IMR-90 (cell line): ENCODE measurements at regions not wholly inside any gene's neighbourhood (a gene's known extent, or its start where the extent isn't known, plus 50 kb on each side); places are given as distances from the start of the nearest gene placed in this dataset.

Experiments
- ATAC-seq: fragments of 200-7000 bp; cut with Tn5 transposase; 2 replicates; pipeline ENCODE4 v1.9.1; 2020; ENCODE audit warnings: low read depth, mild to moderate bottlenecking, moderate library complexity
- BruUV-seq: library from RNA; stranded (reverse); fragments of 400-500 nt; replicated peaks from 2 replicates; lab custom pipeline; 2021; lab: Mats Ljungman, UMichigan
- CTCF ChIA-PET: fragments of 300-600 bp; formaldehyde crosslinking; extraction: SDS; loops from one replicate; lab custom pipeline; 2021; ENCODE audit warnings: antibody characterized with exemption; lab: Yijun Ruan, JAX
- POLR2A ChIA-PET: fragments of 300-600 bp; sonication (Branson Sonifier 250); formaldehyde crosslinking; loops from one replicate; lab custom pipeline; 2022; ENCODE audit warnings: antibody characterized with exemption; ENCODE audit not compliant: unreplicated experiment; lab: Charles Lee
- DNase-seq: peaks from one replicate; pipeline ENCODE4 v3.0.0; 2013
- H2AFZ ChIP-seq: replicated peaks from 2 replicates; pipeline ENCODE3; 2013; ENCODE audit warnings: low read length, mild to moderate bottlenecking; ENCODE audit not compliant: poor library complexity
- H2AK5ac ChIP-seq: 2 replicates; pipeline ENCODE4 v1.6.1; 2013; ENCODE audit warnings: low read depth, low read length, inconsistent platforms
- H2AK9ac ChIP-seq: replicated peaks from 2 replicates; pipeline ENCODE3; 2013; ENCODE audit warnings: mild to moderate bottlenecking, low read depth, low read length, moderate library complexity; ENCODE audit not compliant: poor library complexity
- H2BK120ac ChIP-seq: 2 replicates; pipeline ENCODE4 v1.6.1; 2013; ENCODE audit warnings: low read depth, low read length, inconsistent platforms
- H2BK15ac ChIP-seq: 3 replicates; pipeline ENCODE4 v1.6.1; 2013; ENCODE audit warnings: low read depth, low read length, inconsistent platforms
- H2BK20ac ChIP-seq: 2 replicates; pipeline ENCODE4 v1.6.1; 2013; ENCODE audit warnings: low read depth, mild to moderate bottlenecking, inconsistent platforms, low read length, moderate library complexity
- H2BK5ac ChIP-seq: 2 replicates; pipeline ENCODE4 v1.6.1; 2013; ENCODE audit warnings: mild to moderate bottlenecking, low read depth, low read length, inconsistent platforms; ENCODE audit not compliant: poor library complexity, severe bottlenecking
- H3K14ac ChIP-seq: replicated peaks from 2 replicates; pipeline ENCODE4 v1.6.1; 2013; ENCODE audit warnings: low read depth, low read length, inconsistent platforms
- H3K18ac ChIP-seq: 2 replicates; pipeline ENCODE4 v1.6.1; 2013; ENCODE audit warnings: low read depth, low read length, control low read depth
- H3K23ac ChIP-seq: 2 replicates; pipeline ENCODE4 v1.6.1; 2013; ENCODE audit warnings: low read depth, low read length, inconsistent platforms
- H3K27ac ChIP-seq: 2 replicates; pipeline ENCODE4 v1.5.1; 2013; ENCODE audit warnings: mild to moderate bottlenecking, control low read depth, low read length; ENCODE audit not compliant: insufficient read depth
- H3K27me3 ChIP-seq: 2 replicates; pipeline ENCODE4 v1.6.1; 2013; ENCODE audit warnings: low read length; ENCODE audit not compliant: control insufficient read depth, insufficient read depth
- H3K36me3 ChIP-seq: 2 replicates; pipeline ENCODE4 v1.6.1; 2013; ENCODE audit warnings: low read length, mixed read lengths; ENCODE audit not compliant: control insufficient read depth, insufficient read depth
- H3K4ac ChIP-seq: 2 replicates; pipeline ENCODE4 v1.6.1; 2013; ENCODE audit warnings: low read depth, low read length, inconsistent platforms
- H3K4me1 ChIP-seq: 2 replicates; pipeline ENCODE4 v1.6.1; 2013; ENCODE audit warnings: low read length, mixed read lengths; ENCODE audit not compliant: control insufficient read depth, insufficient read depth
- H3K4me2 ChIP-seq: 2 replicates; pipeline ENCODE4 v1.6.1; 2013; ENCODE audit warnings: low read depth, mild to moderate bottlenecking, control low read depth, low read length, moderate library complexity
- H3K4me3 ChIP-seq: 2 replicates; pipeline ENCODE4 v1.5.1; 2013; ENCODE audit warnings: low read depth, mild to moderate bottlenecking, control low read depth, low read length, moderate library complexity; ENCODE audit not compliant: insufficient read depth
- H3K56ac ChIP-seq: 2 replicates; pipeline ENCODE4 v1.6.1; 2013; ENCODE audit warnings: low read length, inconsistent platforms; ENCODE audit not compliant: insufficient read depth; ENCODE audit errors: extremely low read depth
- H3K79me1 ChIP-seq, 2 experiments: 2 replicates each; pipeline ENCODE4 v1.6.1; 2013; ENCODE audit warnings: low read length in 2 of 2, inconsistent platforms in 1 of 2, low read depth in 1 of 2
- H3K9ac ChIP-seq: 2 replicates; pipeline ENCODE4 v1.6.1; 2013; ENCODE audit warnings: low read depth, low read length, control low read depth
- H3K9me1 ChIP-seq: 2 replicates; pipeline ENCODE4 v1.6.1; 2013; ENCODE audit warnings: low read length, inconsistent platforms; ENCODE audit not compliant: insufficient read depth
- H3K9me3 ChIP-seq: 2 replicates; pipeline ENCODE4 v1.6.1; 2013; ENCODE audit warnings: low read length; ENCODE audit not compliant: control insufficient read depth, insufficient read depth
- H4K20me1 ChIP-seq: 2 replicates; pipeline ENCODE4 v1.6.1; 2013; ENCODE audit warnings: low read length, inconsistent platforms; ENCODE audit not compliant: insufficient read depth
- H4K5ac ChIP-seq: 2 replicates; pipeline ENCODE4 v1.6.1; 2013; ENCODE audit warnings: mild to moderate bottlenecking, low read depth, low read length, control low read depth
- H4K8ac ChIP-seq, 2 experiments: 2 replicates each; pipeline ENCODE4 v1.6.1; 2013; ENCODE audit warnings: low read depth in 2 of 2, low read length in 2 of 2, control low read depth in 1 of 2, inconsistent platforms in 1 of 2
- H4K91ac ChIP-seq: 2 replicates; pipeline ENCODE4 v1.6.1; 2013; ENCODE audit warnings: low read depth, low read length, inconsistent platforms; ENCODE audit not compliant: insufficient read depth
- BHLHE40 ChIP-seq: fragments of 150-350 bp; IDR thresholded peaks from 2 replicates; pipeline ENCODE4 v1.6.1; 2016; ENCODE audit warnings: mild to moderate bottlenecking, low read depth, low read length
- CEBPB ChIP-seq: IDR thresholded peaks from 2 replicates; pipeline ENCODE4 v1.6.1; 2012; ENCODE audit warnings: low read depth, low read length, improper control_type of control experiment
- CHD1 ChIP-seq: IDR thresholded peaks from 2 replicates; pipeline ENCODE4 v1.6.1; 2012; ENCODE audit warnings: low read depth, low read length, improper control_type of control experiment
- CTCF ChIP-seq: conservative IDR thresholded peaks from 2 replicates; pipeline ENCODE4 v1.5.1; 2012; ENCODE audit warnings: mild to moderate bottlenecking, low read depth, low read length, improper control_type of control experiment
- ELK1 ChIP-seq: fragments of 150-350 bp; IDR thresholded peaks from 2 replicates; pipeline ENCODE4 v1.6.1; 2016; ENCODE audit warnings: low read depth, mild to moderate bottlenecking, low read length, moderate library complexity, borderline replicate concordance
- FOS ChIP-seq: fragments of 150-350 bp; IDR thresholded peaks from 2 replicates; pipeline ENCODE4 v1.6.1; 2016; ENCODE audit warnings: low read depth, low read length
- MAFK ChIP-seq: IDR thresholded peaks from 2 replicates; pipeline ENCODE4 v1.6.1; 2012; ENCODE audit warnings: low read depth, low read length, improper control_type of control experiment
- MAZ ChIP-seq: IDR thresholded peaks from 2 replicates; pipeline ENCODE4 v1.6.1; 2012; ENCODE audit warnings: low read depth, mild to moderate bottlenecking, low read length, improper control_type of control experiment, moderate library complexity, borderline replicate concordance
- MXI1 ChIP-seq: IDR thresholded peaks from 2 replicates; pipeline ENCODE4 v1.6.1; 2012; ENCODE audit warnings: low read depth, mild to moderate bottlenecking, low read length, moderate library complexity, borderline replicate concordance
- NFE2L2 ChIP-seq: fragments of 150-350 bp; IDR thresholded peaks from 2 replicates; pipeline ENCODE4 v1.6.1; 2016; ENCODE audit warnings: low read depth, mild to moderate bottlenecking, low read length
- POLR2A ChIP-seq: IDR thresholded peaks from 2 replicates; pipeline ENCODE4 v1.6.1; 2012; ENCODE audit warnings: mild to moderate bottlenecking, low read depth, low read length
- RAD21 ChIP-seq: IDR thresholded peaks from 2 replicates; pipeline ENCODE4 v1.6.1; 2012; ENCODE audit warnings: low read length, improper control_type of control experiment
- RCOR1 ChIP-seq: IDR thresholded peaks from 2 replicates; pipeline ENCODE4 v1.6.1; 2012; ENCODE audit warnings: mild to moderate bottlenecking, low read length, improper control_type of control experiment; ENCODE audit not compliant: insufficient replicate concordance
- RFX5 ChIP-seq: IDR thresholded peaks from 2 replicates; pipeline ENCODE4 v1.8.0; 2012; ENCODE audit warnings: low read depth, mild to moderate bottlenecking, low read length, moderate library complexity
- SMC3 ChIP-seq: fragments of 150-350 bp; IDR thresholded peaks from 2 replicates; pipeline ENCODE4 v1.6.1; 2016; ENCODE audit warnings: low read depth, mild to moderate bottlenecking, antibody characterized with exemption, low read length, moderate library complexity
- USF2 ChIP-seq: fragments of 150-350 bp; IDR thresholded peaks from 2 replicates; pipeline ENCODE4 v1.6.1; 2017; ENCODE audit warnings: mild to moderate bottlenecking, antibody characterized with exemption, low read length, low read depth
- WGBS, 2 experiments: methylation state at CpG; one replicate each; pipeline versions ENCODE4 v1.1.5 to v1.1.7; 2013; ENCODE audit warnings: missing lambda C conversion rate in 2 of 2; ENCODE audit not compliant: insufficient read length in 1 of 2; ENCODE audit errors: extremely low coverage in 2 of 2; 5-methylcytosine and 5-hydroxymethylcytosine counted together
- dilution Hi-C: fragments of 300-500 bp; cut with HindIII; formaldehyde crosslinking; loops from one replicate; pipeline ENCODE4 v1.14.3; 2018; ENCODE audit warnings: low sequenced_read_pairs; ENCODE audit not compliant: unreplicated experiment
- in situ Hi-C: fragments of 300-500 bp; cut with MboI; formaldehyde crosslinking; loops from 3 replicates; pipeline ENCODE4 v1.14.3; 2019; ENCODE audit warnings: low sequenced_read_pairs, inconsistent platforms, mixed read lengths
- intact Hi-C: fragments of 100-400 bp; cut with micrococcal nuclease; formaldehyde crosslinking; loops from 2 replicates; pipeline ENCODE4 v1.10.0; 2022

GRCh38 chr1:79652426-79652825 lies 645.9 kb upstream of the ADGRL4 start:
- Histone ChIP-seq H2AK9ac (no peak overlapping the region), H4K5ac (no peak overlapping the region), H4K8ac (no peak overlapping the region), H3K4ac (no peak overlapping the region), H3K18ac (no peak overlapping the region), H3K56ac (no peak overlapping the region), H3K14ac (no peak overlapping the region), H2BK5ac (no peak overlapping the region), H2AK5ac (no peak overlapping the region), H3K9me1 (no peaks in the 10 kb centered on the region), H3K23ac (no peak overlapping the region), H3K4me2 (no peak overlapping the region), H2AFZ (no peak overlapping the region), H4K20me1 (no peaks in the 10 kb centered on the region), H2BK20ac (no peak overlapping the region), H3K4me1 (no peaks in the 10 kb centered on the region), H2BK15ac (no peak overlapping the region), H3K4me3 (no peak overlapping the region), H3K9me3 (no peaks in the 10 kb centered on the region), H3K27me3 (no peaks in the 10 kb centered on the region), H3K36me3 (no peaks in the 10 kb centered on the region), H3K27ac (no peak overlapping the region), H3K79me1 (no peaks in the 10 kb centered on the region), H3K9ac (no peak overlapping the region), H4K91ac (no peak overlapping the region), H2BK120ac (no peak overlapping the region)
- in situ Hi-C loops (no loop called here), dilution Hi-C loops (no loop called here), intact Hi-C loops (no loop called here)
- DNase-seq: no peak
- no TSS peak for BruUV-seq
- CTCF ChIA-PET: interaction anchor here (0.6 kb wide), 1 partner anchor 537 kb away, joined by 3 read pairs; no protein-coding TSS in a partner anchor
- TF ChIP-seq BHLHE40 (no peak), CHD1 (no peak), RFX5 (no peak), MAFK (no peak), NFE2L2 (no peak), ELK1 (no peak), SMC3 (no peak), MXI1 (no peak), MAZ (no peak), CTCF (no peak), POLR2A (no peak), USF2 (no peak), CEBPB (no peak), FOS (no peak), RCOR1 (no peak), RAD21 (no peak)
- POLR2A ChIA-PET: no interaction called here
- no peak for ATAC-seq
- 71% methylated on average over 2 of the region's 3 CpGs; no CpG with 5 or more reads in 1 of the 2 experiments for WGBS, 2 experiments
